ENCODE measurements at regions not wholly inside any gene's neighbourhood (a gene's known extent, or its start where the extent isn't known, plus 50 kb on each side); places are given as distances from the start of the nearest gene placed in this dataset.
"Not testable (repeated sequence)": the region's sequence is repeated elsewhere in the genome, so short reads cannot be mapped to it uniquely, and the experiment has no call there.

DNA sequence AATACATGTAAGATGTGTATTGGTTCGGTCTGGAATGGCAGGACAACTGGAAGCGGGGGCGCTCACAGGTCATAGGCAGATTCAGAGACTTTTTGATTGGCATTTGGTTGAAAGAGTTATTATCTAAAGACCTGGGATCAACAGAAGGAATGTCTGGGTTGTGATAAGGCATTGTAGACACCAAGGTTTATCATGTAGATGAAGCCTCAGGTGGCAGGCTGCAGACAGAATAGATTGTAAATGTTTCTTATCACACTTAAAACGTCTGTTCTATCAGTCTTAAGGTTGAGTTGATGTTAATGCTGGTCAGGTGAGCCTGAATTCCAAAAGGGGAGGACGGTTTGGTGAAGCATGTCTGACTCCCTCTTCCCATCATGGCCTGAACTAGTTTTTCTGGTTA lies 295.9 kb upstream of the PROK2 start:
- Mint-ChIP-seq H3K9me3 (ENCODE audit: low read depth) (peaks cover 5% of the 10 kb centered on the region), H3K27ac (no peak overlapping the region), H3K4me1 (peaks cover 41% of the 10 kb centered on the region)

DNA sequence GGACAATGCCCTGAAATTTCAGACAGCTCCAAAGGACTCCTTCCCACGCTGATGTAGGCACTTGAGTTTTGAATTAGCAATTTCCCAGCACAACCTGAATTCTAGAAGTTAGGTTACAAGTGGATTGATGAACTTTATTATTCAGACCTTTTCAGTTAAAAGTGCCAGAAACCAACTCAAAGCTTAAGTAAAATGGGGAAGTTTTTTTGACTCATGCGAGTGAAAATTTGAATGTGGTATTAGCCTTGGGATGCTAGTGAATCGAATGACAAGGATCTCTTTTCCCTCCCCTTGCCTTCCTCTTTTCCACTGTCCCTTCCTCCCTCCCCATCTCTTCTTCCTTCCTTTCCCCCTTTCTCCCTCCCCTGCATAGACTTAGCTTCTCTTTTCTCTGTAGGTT lies 295.1 kb upstream of the PROK2 start:
- Mint-ChIP-seq H3K36me3 (ENCODE audit: low read depth) (peaks cover 7% of the 10 kb centered on the region), H3K9me3 (ENCODE audit: low read depth) (peaks cover 12% of the 10 kb centered on the region), H3K4me1 (peaks cover 41% of the 10 kb centered on the region), H3K4me3 (no peak overlapping the region), H3K27me3 (no peaks in the 10 kb centered on the region), H3K27ac (peak overlapping the region; percentile 47)
- intact Hi-C loops (cut with DNase I, micrococcal nuclease): no loop called here
- POLR2A ChIA-PET: no interaction called here
- DNase-seq (no peak), ATAC-seq (peak; percentile 27)
- CTCF ChIA-PET: interaction anchor here (0.6 kb wide), 1 partner anchor 100 kb away, joined by 3 read pairs; no protein-coding TSS in a partner anchor

More for the DNA sequence above, 295.9 kb upstream of the PROK2 start:
- no peak for DNase-seq
- H3K4me3 Mint-ChIP-seq: no peak overlapping the region
- POLR2A ChIA-PET: interaction anchor here (0.7 kb wide), 1 partner anchor 149 kb away, joined by 4 read pairs; no protein-coding TSS in a partner anchor
- H3K27me3 Mint-ChIP-seq: no peaks in the 10 kb centered on the region
- H3K36me3 Mint-ChIP-seq (ENCODE audit: low read depth): no peaks in the 10 kb centered on the region
- intact Hi-C loops (cut with DNase I, micrococcal nuclease): no loop called here
- no peak for ATAC-seq
- CTCF ChIA-PET: no interaction called here

DNA sequence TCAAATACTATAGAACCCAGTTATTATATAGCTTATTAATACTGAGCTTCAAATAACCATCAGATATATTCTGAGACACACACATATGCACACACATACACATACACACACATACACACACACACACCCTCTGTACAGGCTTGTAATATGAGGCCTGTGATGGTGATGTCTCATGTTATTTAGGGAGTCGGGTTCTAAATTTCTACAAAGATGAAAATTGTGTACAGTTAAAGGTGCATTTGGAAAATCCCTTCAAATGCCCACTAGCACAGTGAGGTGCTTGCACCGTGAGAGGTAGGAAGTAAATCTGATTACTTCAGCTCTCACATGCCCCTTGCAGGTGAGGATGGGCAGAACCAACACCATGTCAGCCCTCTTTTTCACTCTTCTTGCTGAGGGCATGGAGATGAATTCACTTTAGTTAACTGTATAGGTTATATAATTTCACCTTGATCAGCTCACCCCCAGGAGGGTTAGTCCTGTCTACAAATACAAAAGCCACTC lies 294.5 kb upstream of the PROK2 start:
- intact Hi-C loops (cut with DNase I, micrococcal nuclease): no loop called here
- H3K27ac Mint-ChIP-seq: no peak overlapping the region
- H3K27me3 Mint-ChIP-seq: no peaks in the 10 kb centered on the region

DNA sequence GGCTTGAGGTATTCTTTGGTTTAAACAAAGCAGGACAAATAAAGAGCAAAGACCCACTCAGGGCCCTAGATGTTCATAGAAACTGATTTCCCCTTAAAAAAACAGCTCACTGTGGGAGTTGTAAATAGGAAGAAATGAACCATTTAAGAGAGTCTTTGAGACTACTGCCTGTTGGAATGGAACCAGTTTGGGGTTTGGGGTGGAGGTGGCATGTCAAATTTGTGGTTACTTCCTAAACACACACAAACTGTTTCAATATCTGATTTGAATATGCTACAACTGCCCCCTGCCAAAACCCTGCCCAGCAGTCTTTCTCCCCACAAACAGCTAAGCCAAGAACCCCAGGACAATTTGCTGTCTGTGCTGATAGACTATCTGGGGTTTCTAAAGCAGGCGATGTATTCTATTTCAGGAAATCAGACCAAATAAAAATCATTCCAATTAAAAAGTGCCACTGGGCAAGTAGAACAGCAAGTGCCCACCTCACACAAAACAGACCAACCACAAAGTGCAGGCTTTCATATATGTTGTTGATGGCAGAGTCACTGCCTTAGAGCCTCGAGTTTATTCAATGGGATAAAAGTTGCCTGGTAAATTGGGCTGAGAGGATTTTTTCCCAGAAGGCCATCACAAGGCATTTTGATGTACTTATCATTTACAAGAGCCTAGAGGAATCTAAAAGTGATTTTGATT lies 293.9 kb upstream of the PROK2 start:
- Mint-ChIP-seq H3K27ac (no peak overlapping the region), H3K36me3 (ENCODE audit: low read depth) (peaks cover 11% of the 10 kb centered on the region), H3K4me3 (no peak overlapping the region), H3K9me3 (ENCODE audit: low read depth) (peaks cover 16% of the 10 kb centered on the region), H3K4me1 (peaks cover 41% of the 10 kb centered on the region), H3K27me3 (no peaks in the 10 kb centered on the region)
- POLR2A ChIA-PET: no interaction called here
- intact Hi-C loops (cut with DNase I, micrococcal nuclease): no loop called here
- CTCF ChIA-PET: interaction anchor here (0.6 to 0.8 kb wide), 2 partner anchors 22 to 92 kb away, joined by 3 to 7 read pairs; no protein-coding TSS in a partner anchor
- peak; percentile 30 for ATAC-seq
- DNase-seq: peak; percentile 28

More for the DNA sequence above, 294.5 kb upstream of the PROK2 start:
- Mint-ChIP-seq H3K9me3 (ENCODE audit: low read depth) (peaks cover 16% of the 10 kb centered on the region), H3K4me3 (no peak overlapping the region), H3K4me1 (peaks cover 41% of the 10 kb centered on the region), H3K36me3 (ENCODE audit: low read depth) (peaks cover 11% of the 10 kb centered on the region)
- ATAC-seq (no peak), DNase-seq (no peak)
- CTCF ChIA-PET: interaction anchor here (0.5 to 0.8 kb wide), 2 partner anchors 93 to 732 kb away, joined by 3 to 7 read pairs; no protein-coding TSS in a partner anchor
- POLR2A ChIA-PET: no interaction called here

DNA sequence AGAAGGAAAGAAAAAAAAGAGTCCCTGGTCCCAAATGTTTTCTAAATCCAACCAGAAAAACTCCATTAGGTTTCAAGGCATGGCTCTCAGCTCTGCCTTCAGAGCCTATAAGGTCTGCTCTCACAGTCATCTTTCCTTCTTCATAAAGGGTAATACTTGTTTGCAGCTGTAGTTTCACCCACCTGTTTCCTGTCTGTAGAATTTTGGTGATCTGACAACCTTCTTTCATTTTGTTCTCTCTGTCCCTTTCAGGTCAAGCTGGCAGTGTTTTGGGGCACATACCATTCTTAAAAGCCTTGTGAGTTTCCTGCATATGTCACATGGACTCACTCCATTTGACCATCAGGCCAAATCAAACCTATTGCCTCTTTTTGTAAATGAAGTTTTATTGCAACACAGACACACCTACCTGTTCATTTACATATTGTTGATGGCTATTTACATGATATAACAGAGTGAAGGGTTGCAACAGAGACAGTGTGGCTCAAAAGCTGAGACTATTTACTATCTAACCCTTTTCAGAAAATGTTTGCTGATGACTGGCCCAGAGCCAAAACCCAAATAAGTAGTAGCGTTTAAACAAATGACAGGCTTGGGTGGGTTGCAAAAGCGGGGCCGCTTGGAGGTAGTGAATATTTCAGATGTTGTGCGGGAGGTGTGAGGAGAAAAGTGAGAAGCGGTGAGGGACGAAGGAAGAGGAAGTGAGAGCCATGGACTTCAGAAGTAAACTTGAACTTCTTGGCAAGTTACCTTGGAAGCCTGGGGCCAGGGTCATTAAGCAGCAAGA lies 292.7 kb upstream of the PROK2 start:
- peaks cover 11% of the 10 kb centered on the region for H3K36me3 Mint-ChIP-seq (ENCODE audit: low read depth)
- H3K4me3 Mint-ChIP-seq: no peak overlapping the region
- POLR2A ChIA-PET: no interaction called here
- DNase-seq (no peak), ATAC-seq (no peak)
- peaks cover 16% of the 10 kb centered on the region for H3K9me3 Mint-ChIP-seq (ENCODE audit: low read depth)
- peaks cover 34% of the 10 kb centered on the region for H3K4me1 Mint-ChIP-seq
- intact Hi-C loops (cut with DNase I, micrococcal nuclease): no loop called here
- no peak overlapping the region for H3K27ac Mint-ChIP-seq
- no peaks in the 10 kb centered on the region for H3K27me3 Mint-ChIP-seq
- CTCF ChIA-PET: no interaction called here

DNA sequence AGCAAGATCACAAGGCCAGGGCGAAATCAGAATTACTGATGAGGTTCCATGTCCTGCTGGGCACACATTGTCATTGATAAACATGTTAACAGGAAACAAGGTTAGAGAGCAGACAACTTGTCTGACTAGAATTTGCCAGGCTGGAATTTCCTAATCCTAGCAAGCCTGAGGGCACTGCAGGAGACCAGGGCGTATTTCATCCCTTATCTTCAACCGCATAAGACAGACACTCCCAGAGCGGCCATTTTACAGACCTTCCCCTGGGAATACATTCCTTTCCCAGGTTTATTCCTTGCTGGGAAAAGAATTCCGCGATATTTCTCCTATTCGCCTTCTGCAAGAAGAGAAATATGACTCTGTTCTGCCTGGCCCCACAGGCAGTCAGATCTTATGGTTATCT lies 290.9 kb upstream of the PROK2 start:
- ATAC-seq; H3K27ac Mint-ChIP-seq; POLR2A ChIA-PET; H3K4me3 Mint-ChIP-seq; DNase-seq; H3K27me3 Mint-ChIP-seq; intact Hi-C loops (cut with DNase I, micrococcal nuclease); CTCF ChIA-PET: not testable (repeated sequence)
- peaks cover 16% of the 10 kb centered on the region for H3K9me3 Mint-ChIP-seq (ENCODE audit: low read depth)
- peaks cover 11% of the 10 kb centered on the region for H3K36me3 Mint-ChIP-seq (ENCODE audit: low read depth)
- H3K4me1 Mint-ChIP-seq: peaks cover 30% of the 10 kb centered on the region

DNA sequence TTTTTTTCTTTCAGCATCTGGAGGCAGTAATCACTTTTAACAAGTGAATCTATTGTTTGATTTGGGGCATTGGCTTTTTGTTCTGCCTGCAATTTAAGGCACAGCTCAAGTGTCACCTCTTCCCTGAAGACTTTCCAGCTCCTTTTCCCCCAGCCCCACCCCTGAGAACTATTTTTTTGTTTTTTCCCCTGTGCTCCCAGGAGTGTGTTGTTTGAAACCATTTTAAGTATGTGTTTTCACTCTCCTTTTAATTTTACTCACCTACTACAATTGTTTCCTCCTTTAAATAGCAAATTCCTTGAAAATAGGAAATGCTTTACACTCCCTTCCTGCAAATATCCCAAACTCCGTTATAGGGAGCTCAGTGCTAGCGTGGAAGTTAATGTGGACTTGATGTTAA lies 286.7 kb upstream of the PROK2 start:
- Mint-ChIP-seq H3K4me3 (no peak overlapping the region), H3K27me3 (peaks cover 2% of the 10 kb centered on the region), H3K9me3 (ENCODE audit: low read depth) (peaks cover 16% of the 10 kb centered on the region), H3K36me3 (ENCODE audit: low read depth) (peaks cover 11% of the 10 kb centered on the region), H3K4me1 (no peaks in the 10 kb centered on the region), H3K27ac (no peak overlapping the region)
- ChIA-PET CTCF (interaction anchor here (1.0 kb wide), 1 partner anchor 8 kb away, joined by 4 read pairs; no protein-coding TSS in a partner anchor), POLR2A (no interaction called here)
- no peak for DNase-seq
- intact Hi-C loops (cut with DNase I, micrococcal nuclease): no loop called here
- no peak for ATAC-seq

DNA sequence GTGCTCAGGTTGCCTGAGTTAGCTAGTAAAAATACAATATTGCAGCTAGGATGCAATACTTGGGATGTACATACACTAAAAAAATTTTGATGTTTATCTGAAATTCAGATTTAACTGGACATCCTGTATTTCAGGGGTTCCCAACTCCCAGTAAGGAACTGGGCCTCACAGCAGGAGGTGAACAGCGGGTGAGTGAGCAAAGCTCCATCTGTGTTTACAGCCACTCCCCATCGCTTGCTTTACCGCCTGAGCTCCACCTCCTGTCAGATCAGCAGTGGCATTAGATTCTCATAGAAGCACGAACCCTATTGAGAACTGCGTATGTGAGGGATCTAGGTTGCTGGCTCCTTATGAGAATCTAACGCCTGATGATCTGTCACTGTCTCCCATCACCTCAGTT lies 285.1 kb upstream of the PROK2 start:
- H3K27ac Mint-ChIP-seq: no peak overlapping the region
- intact Hi-C loops (cut with DNase I, micrococcal nuclease): no loop called here
- POLR2A ChIA-PET: no interaction called here

DNA sequence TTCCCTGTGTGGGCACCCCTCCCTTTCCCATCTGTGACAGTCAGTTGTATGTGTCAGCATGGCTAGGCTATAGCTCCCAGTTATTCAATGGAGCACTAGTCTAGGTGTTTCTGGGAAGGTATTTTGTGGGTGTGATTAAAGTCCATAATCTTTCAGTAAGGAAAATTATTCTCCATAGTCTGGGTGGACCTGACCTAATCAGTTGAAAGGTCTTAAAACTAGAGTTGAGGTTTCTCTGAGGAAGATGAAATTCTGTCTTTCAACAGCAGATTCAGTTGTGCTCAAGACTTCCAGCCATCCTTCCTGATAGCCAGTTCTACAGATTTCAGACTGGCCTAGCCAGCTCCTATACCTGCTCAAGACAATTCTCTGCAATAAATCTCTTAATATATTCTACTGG lies 284.6 kb upstream of the PROK2 start:
- CTCF ChIA-PET: interaction anchor here (0.6 kb wide), 1 partner anchor 198 kb away, joined by 3 read pairs; no protein-coding TSS in a partner anchor
- POLR2A ChIA-PET: no interaction called here
- H3K4me3 Mint-ChIP-seq: no peak overlapping the region
- no peak overlapping the region for H3K27ac Mint-ChIP-seq
- H3K9me3 Mint-ChIP-seq (ENCODE audit: low read depth): no peaks in the 10 kb centered on the region
- intact Hi-C loops (cut with DNase I, micrococcal nuclease): no loop called here
- H3K27me3 Mint-ChIP-seq: peaks cover 2% of the 10 kb centered on the region
- no peak for DNase-seq
- H3K4me1 Mint-ChIP-seq: peaks cover 5% of the 10 kb centered on the region
- no peak for ATAC-seq
- H3K36me3 Mint-ChIP-seq (ENCODE audit: low read depth): no peaks in the 10 kb centered on the region

More for the DNA sequence above, 285.1 kb upstream of the PROK2 start:
- peaks cover 5% of the 10 kb centered on the region for H3K4me1 Mint-ChIP-seq
- ATAC-seq (no peak), DNase-seq (no peak)
- peaks cover 2% of the 10 kb centered on the region for H3K27me3 Mint-ChIP-seq
- CTCF ChIA-PET: interaction anchor here (0.6 kb wide), 1 partner anchor 198 kb away, joined by 3 read pairs; no protein-coding TSS in a partner anchor
- H3K9me3 Mint-ChIP-seq (ENCODE audit: low read depth): peaks cover 3% of the 10 kb centered on the region
- peaks cover 3% of the 10 kb centered on the region for H3K36me3 Mint-ChIP-seq (ENCODE audit: low read depth)
- H3K4me3 Mint-ChIP-seq: no peak overlapping the region

DNA sequence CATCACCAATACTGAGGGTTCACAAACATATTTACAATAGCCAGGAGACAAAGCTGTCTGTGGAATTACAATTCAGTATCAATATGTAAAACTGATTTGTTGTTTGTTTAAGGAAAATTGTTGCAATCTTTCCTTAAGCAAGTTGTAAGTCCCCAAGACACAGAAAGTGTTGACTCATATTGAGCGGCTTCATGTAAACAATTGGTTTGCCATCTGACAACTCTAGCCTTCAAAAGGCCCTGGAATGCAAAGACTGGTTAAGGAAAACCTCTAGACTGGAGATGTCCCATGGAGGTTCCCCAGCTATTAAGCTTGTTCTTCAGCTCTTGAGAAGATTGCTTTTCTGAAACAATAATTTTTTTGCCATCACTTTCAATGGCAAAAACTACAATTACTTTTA lies 283.7 kb upstream of the PROK2 start:
- POLR2A ChIA-PET: interaction anchor here (0.7 kb wide), 1 partner anchor 811 kb away, joined by 4 read pairs; no protein-coding TSS in a partner anchor
- intact Hi-C loops (cut with DNase I, micrococcal nuclease): no loop called here
- H3K36me3 Mint-ChIP-seq (ENCODE audit: low read depth): no peaks in the 10 kb centered on the region
- H3K4me1 Mint-ChIP-seq: peaks cover 5% of the 10 kb centered on the region
- ATAC-seq (no peak), DNase-seq (no peak)
- H3K4me3 Mint-ChIP-seq: no peak overlapping the region
- H3K27me3 Mint-ChIP-seq: peaks cover 4% of the 10 kb centered on the region
- CTCF ChIA-PET: no interaction called here
- H3K27ac Mint-ChIP-seq: no peak overlapping the region
- peaks cover 5% of the 10 kb centered on the region for H3K9me3 Mint-ChIP-seq (ENCODE audit: low read depth)

DNA sequence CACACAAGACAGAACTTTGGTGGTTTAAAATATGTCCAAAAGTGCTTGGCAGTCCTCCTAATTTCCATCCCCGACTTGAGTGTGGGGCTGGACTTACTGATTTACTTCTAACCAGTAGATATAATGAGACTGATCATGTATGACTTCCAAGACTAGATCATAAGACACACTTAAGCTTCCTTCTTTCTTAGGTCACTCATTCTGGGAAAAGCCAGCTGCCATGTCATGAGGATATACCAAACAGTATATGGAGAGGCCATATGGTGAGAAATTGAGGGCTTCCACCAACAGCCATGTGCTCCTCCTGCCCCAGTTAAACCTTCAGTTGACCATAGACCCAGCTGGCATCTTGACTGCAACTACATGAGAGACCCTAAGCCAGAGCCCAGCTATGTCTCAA lies 282.8 kb upstream of the PROK2 start:
- POLR2A ChIA-PET: no interaction called here
- Mint-ChIP-seq H3K36me3 (ENCODE audit: low read depth) (no peaks in the 10 kb centered on the region), H3K9me3 (ENCODE audit: low read depth) (peaks cover 10% of the 10 kb centered on the region), H3K4me1 (peaks cover 5% of the 10 kb centered on the region), H3K27me3 (peaks cover 6% of the 10 kb centered on the region), H3K27ac (no peak overlapping the region), H3K4me3 (no peak overlapping the region)
- ATAC-seq (no peak), DNase-seq (no peak)
- CTCF ChIA-PET: no interaction called here
- intact Hi-C loops (cut with DNase I, micrococcal nuclease): no loop called here
